Activated T-helper 2 cell treated with anti-CD3 and anti-CD28 coated beads, Interferon-gamma antibody, Interleukin-2, Interleukin-4, amounts not matched to agents 10 μg/mL and 5 μg/mL and 100 μg/mL, durations not matched to agents 14 hours and 24 hours and 36 hours (primary cell): ENCODE measurements at regions not wholly inside any gene's neighbourhood (a gene's known extent, or its start where the extent isn't known, plus 50 kb on each side); places are given as distances from the start of the nearest gene placed in this dataset.
"Not testable (repeated sequence)": the region's sequence is repeated elsewhere in the genome, so short reads cannot be mapped to it uniquely, and the experiment has no call there.

Experiments used
- DNase-seq: peaks from one replicate; pipeline ENCODE4 v3.0.0; 2021; ENCODE audit warnings: low spot score
- H3K27ac Mint-ChIP-seq: one replicate; pipeline ENCODE4 v1.8.0; 2021; ENCODE audit warnings: mixed read lengths
- H3K27me3 Mint-ChIP-seq: one replicate; pipeline ENCODE4 v1.8.0; 2021; ENCODE audit warnings: low read depth, mixed read lengths
- H3K36me3 Mint-ChIP-seq: one replicate; pipeline ENCODE4 v1.8.0; 2021; ENCODE audit warnings: low read depth, mixed read lengths
- H3K4me1 Mint-ChIP-seq: one replicate; pipeline ENCODE4 v1.8.0; 2021; ENCODE audit warnings: low read depth, mixed read lengths
- H3K4me3 Mint-ChIP-seq: one replicate; pipeline ENCODE4 v1.8.0; 2021; ENCODE audit warnings: low read depth, mild to moderate bottlenecking, moderate library complexity, mixed read lengths
- H3K9me3 Mint-ChIP-seq: one replicate; pipeline ENCODE4 v1.8.0; 2021; ENCODE audit warnings: mixed read lengths
- intact Hi-C: fragments of 100-400 bp; cut with micrococcal nuclease; formaldehyde crosslinking; loops from one replicate; pipeline ENCODE4 v1.15.1; 2023

DNA sequence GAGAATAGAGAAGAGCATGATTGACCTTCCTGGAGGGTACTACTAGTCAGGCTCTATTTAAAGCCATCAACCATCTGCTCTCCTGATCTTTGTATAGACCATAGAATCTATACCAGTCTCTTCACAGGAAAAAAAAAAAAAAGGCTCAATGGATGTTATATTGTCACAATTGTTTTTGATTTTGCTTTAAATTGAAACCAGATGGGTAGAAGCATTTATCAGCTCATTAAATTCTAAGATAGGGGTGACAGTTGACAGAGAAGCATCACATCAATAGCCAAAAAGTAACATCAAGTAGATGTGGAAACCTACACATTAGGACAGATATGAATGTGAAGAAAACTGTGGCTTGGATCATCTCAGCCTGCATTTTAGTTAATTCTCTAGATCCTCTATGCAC lies 558.9 kb upstream of the MBL2 start:
- no peak for DNase-seq
- intact Hi-C loops: no loop called here

DNA sequence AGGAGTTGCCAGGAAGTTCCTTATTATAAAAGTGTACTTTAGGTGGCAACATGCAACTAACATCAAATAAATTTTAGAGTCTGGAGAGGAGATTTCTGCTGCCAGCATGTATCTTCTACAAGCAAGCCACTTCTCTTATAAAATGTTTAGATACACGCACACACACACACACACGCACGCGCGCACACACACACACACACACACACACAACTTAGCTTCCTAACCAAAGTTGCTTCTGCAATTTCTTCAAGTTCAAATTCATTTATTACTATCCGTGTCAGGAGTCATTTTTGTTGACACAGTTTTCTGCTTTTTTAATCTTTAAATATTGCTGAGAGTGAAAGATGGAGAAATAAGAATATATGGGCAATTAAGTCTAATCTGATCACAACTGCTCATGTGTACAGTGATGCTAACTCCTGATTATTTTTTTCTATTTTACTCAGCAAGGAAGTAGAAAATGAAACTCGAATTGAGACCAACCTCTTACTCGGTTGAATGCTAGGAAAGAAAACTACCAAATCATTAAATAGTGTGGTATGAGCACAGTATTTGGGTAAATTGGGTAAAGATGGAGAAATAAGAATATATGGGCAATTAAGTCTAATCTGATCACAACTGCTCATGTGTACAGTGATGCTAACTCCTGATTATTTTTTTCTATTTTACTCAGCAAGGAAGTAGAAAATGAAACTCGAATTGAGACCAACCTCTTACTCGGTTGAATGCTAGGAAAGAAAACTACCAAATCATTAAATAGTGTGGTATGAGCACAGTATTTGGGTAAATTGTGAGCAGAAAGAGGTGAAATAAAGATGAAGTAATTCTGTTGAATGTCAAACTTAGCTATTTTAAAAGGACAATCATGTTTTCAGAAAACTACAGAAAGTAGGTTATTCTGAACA lies 554.1 kb upstream of the MBL2 start:
- H3K4me3 Mint-ChIP-seq, DNase-seq, H3K4me1 Mint-ChIP-seq, H3K27me3 Mint-ChIP-seq, H3K9me3 Mint-ChIP-seq, H3K27ac Mint-ChIP-seq, H3K36me3 Mint-ChIP-seq, intact Hi-C loops: not testable (repeated sequence)

More for the DNA sequence above, 558.9 kb upstream of the MBL2 start:
- Mint-ChIP-seq H3K4me3 (no peak overlapping the region), H3K27me3 (no peaks in the 10 kb centered on the region), H3K27ac (no peak overlapping the region), H3K4me1 (no peaks in the 10 kb centered on the region), H3K9me3 (peaks cover 19% of the 10 kb centered on the region), H3K36me3 (no peaks in the 10 kb centered on the region)

DNA sequence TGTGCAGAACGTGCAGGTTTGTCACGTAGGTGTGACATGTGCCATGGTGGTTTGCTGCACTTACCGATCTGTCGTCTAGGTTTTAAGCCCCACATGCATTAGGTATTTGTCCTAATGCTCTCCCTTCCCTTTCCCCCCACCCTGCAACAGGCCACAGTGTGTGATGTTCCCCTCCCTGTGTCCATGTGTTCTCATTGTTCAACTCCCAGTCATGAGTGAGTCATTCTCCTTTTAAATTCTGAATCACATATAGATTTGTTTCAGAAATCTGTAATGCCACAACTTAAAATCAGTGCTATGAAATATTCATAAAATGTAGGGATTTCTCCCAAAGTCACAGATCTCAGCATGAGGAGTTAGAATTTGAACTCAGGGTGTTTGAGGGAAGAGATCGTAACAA lies 552.5 kb upstream of the MBL2 start:
- Mint-ChIP-seq H3K9me3 (peaks cover 8% of the 10 kb centered on the region), H3K4me3 (no peak overlapping the region)

DNA sequence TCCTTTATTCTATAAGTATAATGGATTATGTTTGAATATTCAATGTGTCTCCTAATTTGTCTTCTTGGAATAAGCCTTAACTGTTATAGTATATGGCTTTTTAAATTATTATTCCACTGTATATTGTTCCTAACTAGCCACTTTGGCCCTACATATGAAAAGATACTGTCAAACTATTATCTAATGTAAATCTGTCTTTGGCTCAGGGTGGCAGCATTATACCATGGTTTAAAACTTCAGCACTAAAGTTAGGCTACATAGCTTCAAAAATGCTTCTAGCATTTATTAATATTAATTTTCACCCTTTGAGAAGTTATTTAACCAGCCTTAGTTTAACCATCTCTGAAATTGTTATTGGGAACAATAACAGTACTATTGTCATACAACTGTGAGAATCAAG lies 543.1 kb upstream of the MBL2 start:
- intact Hi-C loops: no loop called here
- no peak overlapping the region for H3K4me3 Mint-ChIP-seq
- H3K27me3 Mint-ChIP-seq: no peaks in the 10 kb centered on the region
- no peak overlapping the region for H3K27ac Mint-ChIP-seq
- DNase-seq: no peak
- no peaks in the 10 kb centered on the region for H3K4me1 Mint-ChIP-seq
- H3K9me3 Mint-ChIP-seq: peaks cover 4% of the 10 kb centered on the region
- no peaks in the 10 kb centered on the region for H3K36me3 Mint-ChIP-seq

More for the DNA sequence above, 552.5 kb upstream of the MBL2 start:
- H3K27ac Mint-ChIP-seq: no peak overlapping the region
- no peak for DNase-seq
- no peaks in the 10 kb centered on the region for H3K36me3 Mint-ChIP-seq
- H3K4me1 Mint-ChIP-seq: no peaks in the 10 kb centered on the region
- intact Hi-C loops: no loop called here
- H3K27me3 Mint-ChIP-seq: no peaks in the 10 kb centered on the region

DNA sequence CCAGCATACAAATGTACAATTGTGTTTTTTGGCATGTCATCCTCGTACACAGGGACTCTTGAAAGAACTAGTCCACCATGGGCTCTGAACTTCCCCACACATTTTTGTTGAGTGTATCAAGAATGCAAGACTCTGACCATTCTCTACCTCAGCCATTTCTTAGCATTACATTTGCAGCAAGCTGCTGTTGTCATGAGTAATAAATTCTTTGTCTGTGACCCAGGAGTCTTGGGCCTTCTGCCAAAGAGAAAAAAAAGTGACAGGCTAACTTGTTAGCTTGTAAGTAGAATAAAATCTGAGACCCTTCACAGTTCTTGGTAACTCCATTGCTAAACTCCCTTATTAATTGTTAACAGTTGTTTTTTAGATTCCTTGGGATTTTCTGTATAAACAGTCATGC lies 542.3 kb upstream of the MBL2 start:
- no peaks in the 10 kb centered on the region for H3K27me3 Mint-ChIP-seq
- H3K4me3 Mint-ChIP-seq: no peak overlapping the region
- H3K36me3 Mint-ChIP-seq: no peaks in the 10 kb centered on the region
- no peaks in the 10 kb centered on the region for H3K4me1 Mint-ChIP-seq
- peaks cover 4% of the 10 kb centered on the region for H3K9me3 Mint-ChIP-seq
- H3K27ac Mint-ChIP-seq: no peak overlapping the region
- no peak for DNase-seq
- intact Hi-C loops: no loop called here

DNA sequence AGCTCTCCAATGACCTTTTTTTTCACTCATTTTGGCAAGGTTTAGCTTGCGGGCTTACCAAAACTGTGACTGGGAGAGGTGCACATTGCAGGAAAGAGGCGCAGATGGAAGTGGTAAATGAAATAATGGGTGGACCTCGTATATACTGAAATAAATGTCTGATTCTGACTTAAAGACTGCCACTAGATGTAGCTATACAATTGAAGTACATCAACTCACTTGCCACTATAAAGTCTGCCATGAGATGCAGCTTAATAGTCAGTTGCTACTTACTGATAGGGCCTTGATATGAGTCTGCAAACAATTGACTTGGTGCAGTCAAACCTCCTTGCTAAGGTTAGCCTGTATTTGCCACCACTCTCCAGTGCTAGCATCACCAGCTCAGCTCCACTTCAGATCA lies 525.9 kb upstream of the MBL2 start:
- Mint-ChIP-seq H3K9me3 (peaks cover 7% of the 10 kb centered on the region), H3K36me3 (no peaks in the 10 kb centered on the region), H3K4me3 (no peak overlapping the region), H3K4me1 (no peaks in the 10 kb centered on the region), H3K27me3 (no peaks in the 10 kb centered on the region), H3K27ac (no peak overlapping the region)
- no peak for DNase-seq
- intact Hi-C loops: no loop called here

DNA sequence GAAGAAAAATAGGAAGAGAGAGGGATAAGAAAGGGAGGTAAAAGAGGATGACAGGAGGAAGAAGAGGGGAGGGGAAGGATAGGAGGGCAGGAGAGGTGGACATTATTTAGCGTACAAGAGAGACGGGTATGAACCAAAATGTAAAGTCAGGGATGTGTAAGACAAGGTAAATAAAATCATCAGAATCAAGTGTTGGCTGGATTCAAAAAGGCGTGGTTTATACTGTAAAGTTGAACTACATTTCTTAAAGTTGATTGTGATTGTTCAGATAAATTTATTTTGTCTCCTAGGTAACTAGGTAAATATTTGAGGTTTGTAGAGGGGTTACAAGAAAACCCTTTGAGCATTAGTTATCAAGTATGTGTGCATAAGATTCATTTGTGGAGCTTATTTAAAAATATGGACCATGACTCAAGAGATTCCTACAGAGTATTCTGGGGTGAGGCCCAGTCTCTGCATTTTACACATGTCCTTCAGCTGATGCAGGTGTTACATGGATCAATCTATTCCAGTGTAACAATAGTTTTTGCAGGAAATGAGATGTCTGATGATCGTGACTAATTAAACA lies 512.1 kb upstream of the MBL2 start:
- intact Hi-C loops: no loop called here
- Mint-ChIP-seq H3K4me1 (no peaks in the 10 kb centered on the region), H3K9me3 (peaks cover 17% of the 10 kb centered on the region), H3K27me3 (no peaks in the 10 kb centered on the region), H3K27ac (no peak overlapping the region), H3K36me3 (no peaks in the 10 kb centered on the region), H3K4me3 (no peak overlapping the region)
- no peak for DNase-seq

DNA sequence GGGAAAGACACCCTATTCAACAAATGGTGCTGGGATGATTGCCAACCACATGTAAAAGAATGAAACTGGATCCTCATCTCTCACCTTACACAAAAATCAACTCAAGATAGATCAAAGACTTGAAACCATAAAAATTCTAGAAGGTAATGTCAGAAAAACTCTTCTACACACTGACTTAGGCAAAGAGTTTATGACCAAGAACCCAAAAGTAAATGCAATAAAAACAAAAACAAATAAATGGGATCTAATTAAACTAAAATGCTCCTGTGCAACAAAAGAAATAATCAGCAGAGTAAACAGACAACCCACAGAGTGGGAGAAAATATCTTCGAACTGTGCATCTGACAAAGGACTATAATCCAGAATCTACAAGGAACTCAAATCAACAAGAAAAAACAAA lies 504.2 kb upstream of the MBL2 start:
- H3K4me1 Mint-ChIP-seq: no peaks in the 10 kb centered on the region
- intact Hi-C loops: no loop called here
- H3K27ac Mint-ChIP-seq: no peak overlapping the region
- peaks cover 54% of the 10 kb centered on the region for H3K9me3 Mint-ChIP-seq
- no peaks in the 10 kb centered on the region for H3K27me3 Mint-ChIP-seq
- no peaks in the 10 kb centered on the region for H3K36me3 Mint-ChIP-seq
- DNase-seq: no peak
- no peak overlapping the region for H3K4me3 Mint-ChIP-seq

DNA sequence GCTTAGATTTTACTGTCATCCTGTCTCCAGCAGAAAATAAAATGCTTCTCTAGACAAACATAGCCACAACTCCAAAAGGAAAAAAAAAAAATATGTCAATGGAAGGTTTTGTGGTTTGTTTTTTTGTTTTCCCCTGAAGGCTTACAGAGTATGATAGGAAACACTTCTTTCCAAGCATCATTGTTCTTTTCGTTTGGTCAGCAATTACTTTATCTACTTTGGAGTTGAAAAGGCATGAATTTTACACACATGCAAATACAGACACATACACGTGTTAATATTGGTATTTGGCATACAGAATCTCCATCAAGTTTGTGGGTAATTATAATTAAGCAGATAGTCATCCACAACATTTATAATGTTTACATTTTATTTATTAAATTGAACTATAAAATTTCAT lies 496.9 kb upstream of the MBL2 start:
- Mint-ChIP-seq H3K27me3 (no peaks in the 10 kb centered on the region), H3K27ac (no peak overlapping the region), H3K4me3 (no peak overlapping the region), H3K4me1 (no peaks in the 10 kb centered on the region), H3K36me3 (no peaks in the 10 kb centered on the region), H3K9me3 (peaks cover 28% of the 10 kb centered on the region)
- intact Hi-C loops: no loop called here
- DNase-seq: no peak

DNA sequence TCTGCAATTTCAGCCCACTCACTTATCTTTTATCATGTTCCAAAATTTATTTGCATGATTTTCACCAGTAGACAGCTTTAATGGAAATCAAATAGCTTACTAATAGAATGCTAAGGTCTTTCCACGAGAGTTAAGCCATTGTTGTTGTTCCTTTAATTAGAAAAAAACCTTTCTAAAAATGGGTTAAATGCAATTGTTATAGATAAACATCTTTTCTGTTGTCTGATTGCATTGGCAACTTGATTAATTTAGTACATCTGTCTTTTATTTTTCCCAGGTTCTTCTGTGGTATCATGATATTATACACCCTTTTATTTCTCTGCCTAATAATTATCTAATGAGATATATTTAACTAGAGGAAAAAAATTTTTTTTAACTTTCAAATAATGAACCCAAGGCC lies 487.6 kb upstream of the MBL2 start:
- Mint-ChIP-seq H3K27me3 (no peaks in the 10 kb centered on the region), H3K4me3 (no peak overlapping the region), H3K9me3 (peaks cover 32% of the 10 kb centered on the region), H3K27ac (no peak overlapping the region), H3K4me1 (no peaks in the 10 kb centered on the region), H3K36me3 (no peaks in the 10 kb centered on the region)
- intact Hi-C loops: no loop called here
- no peak for DNase-seq

DNA sequence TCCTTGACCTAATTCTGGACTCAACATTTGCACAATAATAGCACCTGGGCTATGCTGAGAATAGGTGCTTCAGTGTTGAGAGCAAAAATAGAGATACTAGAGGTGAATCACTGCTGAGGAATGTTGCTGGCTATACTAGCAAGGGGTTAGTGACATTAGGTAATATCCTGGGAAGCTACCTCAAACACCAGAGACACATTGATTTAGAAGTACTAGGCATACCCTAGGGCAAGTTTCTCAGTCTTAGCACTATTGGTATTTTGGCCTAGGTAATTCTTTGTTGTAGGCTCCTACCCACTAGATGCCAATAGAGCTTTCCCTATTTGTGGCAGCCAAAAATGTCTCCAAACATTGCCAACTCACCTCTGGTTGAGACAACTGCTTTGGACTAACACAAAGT lies 484.0 kb upstream of the MBL2 start:
- Mint-ChIP-seq H3K9me3 (peaks cover 25% of the 10 kb centered on the region), H3K36me3 (no peaks in the 10 kb centered on the region), H3K4me1 (no peaks in the 10 kb centered on the region), H3K27me3 (no peaks in the 10 kb centered on the region), H3K4me3 (no peak overlapping the region), H3K27ac (no peak overlapping the region)
- intact Hi-C loops: no loop called here
- no peak for DNase-seq

DNA sequence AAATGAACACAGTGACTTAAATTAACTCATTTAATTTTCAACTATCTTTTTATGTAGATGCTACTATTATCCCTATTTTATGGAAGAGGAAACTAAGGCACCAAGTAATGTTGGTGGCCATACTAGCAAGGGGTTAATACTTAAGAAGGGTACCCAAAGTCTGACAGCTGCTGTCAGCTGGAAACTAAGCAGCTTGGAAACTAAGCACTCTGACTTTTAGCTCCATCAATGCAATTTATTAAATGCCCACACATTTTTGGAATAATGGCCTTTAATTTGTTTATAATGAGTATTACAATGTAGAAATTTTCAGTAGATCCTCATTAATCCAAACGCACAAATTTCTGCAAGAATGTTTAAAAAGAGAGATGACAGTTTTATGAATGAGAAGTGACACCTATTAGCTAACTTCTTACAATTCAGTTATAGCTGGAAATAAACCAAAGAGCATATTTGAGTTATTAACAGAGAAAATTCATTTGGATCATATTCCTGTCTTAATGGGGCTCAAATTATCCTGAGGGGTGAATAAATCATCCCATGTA lies 483.1 kb upstream of the MBL2 start:
- H3K4me1 Mint-ChIP-seq: no peaks in the 10 kb centered on the region
- intact Hi-C loops: no loop called here
- H3K27me3 Mint-ChIP-seq: no peaks in the 10 kb centered on the region
- no peak overlapping the region for H3K27ac Mint-ChIP-seq
- DNase-seq: no peak
- H3K36me3 Mint-ChIP-seq: no peaks in the 10 kb centered on the region
- H3K9me3 Mint-ChIP-seq: peaks cover 22% of the 10 kb centered on the region
- no peak overlapping the region for H3K4me3 Mint-ChIP-seq

DNA sequence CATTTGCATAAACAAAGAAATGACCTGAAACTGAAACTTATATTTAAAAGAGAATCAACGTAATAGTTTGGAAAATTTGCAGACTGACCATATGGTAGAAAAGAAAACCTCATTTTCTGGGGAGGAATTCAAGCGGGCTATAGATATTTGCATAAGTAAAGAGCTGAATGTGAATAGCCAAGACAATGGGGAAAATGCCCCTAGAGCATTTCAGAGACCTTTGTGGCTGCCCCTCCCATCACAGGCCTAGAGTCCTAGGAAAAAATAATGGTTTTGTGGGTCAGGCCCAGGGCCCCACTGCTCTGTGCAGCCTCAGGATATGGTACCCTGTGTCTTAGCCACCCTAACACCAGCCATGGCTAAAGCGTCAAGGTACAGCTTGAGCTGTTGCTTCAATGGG lies 480.6 kb upstream of the MBL2 start:
- intact Hi-C loops: no loop called here
- no peaks in the 10 kb centered on the region for H3K27me3 Mint-ChIP-seq
- H3K9me3 Mint-ChIP-seq: peaks cover 26% of the 10 kb centered on the region
- no peak for DNase-seq
- H3K4me1 Mint-ChIP-seq: no peaks in the 10 kb centered on the region
- no peak overlapping the region for H3K27ac Mint-ChIP-seq
- no peak overlapping the region for H3K4me3 Mint-ChIP-seq
- H3K36me3 Mint-ChIP-seq: no peaks in the 10 kb centered on the region
